ENCODE measurements at regions not wholly inside any gene's neighbourhood (a gene's known extent, or its start where the extent isn't known, plus 50 kb on each side); places are given as distances from the start of the nearest gene placed in this dataset.
"Not testable (repeated sequence)": the region's sequence is repeated elsewhere in the genome, so short reads cannot be mapped to it uniquely, and the experiment has no call there.

GRCh38 chr6:12621754-12622153, 94.8 kb upstream of the PHACTR1 start:
- DNase-seq (ENCODE audit: low spot score) = no peak

- DNase-seq (ENCODE audit: low spot score) = no peak
Observed at GRCh38 chr6:12622566-12622965, 94.0 kb upstream of the PHACTR1 start.

GRCh38 chr6:12624142-12624837, 92.3 kb upstream of the PHACTR1 start:
- DNase-seq (ENCODE audit: low spot score) = no peak

- no peak for DNase-seq (ENCODE audit: low spot score)
Observed at GRCh38 chr6:12627053-12627452, 89.5 kb upstream of the PHACTR1 start.

- no peak for DNase-seq (ENCODE audit: low spot score)
Observed at GRCh38 chr6:12628327-12628726, 88.2 kb upstream of the PHACTR1 start.

- DNase-seq (ENCODE audit: low spot score) = not testable (repeated sequence)
Observed at GRCh38 chr6:12633746-12634145, 82.8 kb upstream of the PHACTR1 start.

- DNase-seq (ENCODE audit: low spot score) = no peak
Observed at GRCh38 chr6:12635375-12635774, 81.2 kb upstream of the PHACTR1 start.

GRCh38 chr6:12635813-12636212, 80.8 kb upstream of the PHACTR1 start:
- DNase-seq (ENCODE audit: low spot score) = no peak

GRCh38 chr6:12636336-12636735, 80.2 kb upstream of the PHACTR1 start:
- no peak for DNase-seq (ENCODE audit: low spot score)

- peak; percentile 42 for DNase-seq (ENCODE audit: low spot score)
Observed at GRCh38 chr6:12637960-12638641, 78.5 kb upstream of the PHACTR1 start.

- DNase-seq (ENCODE audit: low spot score) = no peak
Observed at GRCh38 chr6:12640438-12640837, 76.1 kb upstream of the PHACTR1 start.

- not testable (repeated sequence) for DNase-seq (ENCODE audit: low spot score)
Observed at GRCh38 chr6:12641785-12642184, 74.8 kb upstream of the PHACTR1 start.

- DNase-seq (ENCODE audit: low spot score) = no peak
Observed at GRCh38 chr6:12645941-12646340, 70.6 kb upstream of the PHACTR1 start.

GRCh38 chr6:12648171-12648570, 68.4 kb upstream of the PHACTR1 start:
- DNase-seq (ENCODE audit: low spot score) = no peak

GRCh38 chr6:12649325-12649724, 67.2 kb upstream of the PHACTR1 start:
- DNase-seq (ENCODE audit: low spot score) = no peak

- no peak for DNase-seq (ENCODE audit: low spot score)
Observed at GRCh38 chr6:12653486-12653885, 63.1 kb upstream of the PHACTR1 start.

GRCh38 chr6:12654107-12654506, 62.5 kb upstream of the PHACTR1 start:
- DNase-seq (ENCODE audit: low spot score) = no peak

GRCh38 chr6:12654514-12654913, 62.1 kb upstream of the PHACTR1 start:
- no peak for DNase-seq (ENCODE audit: low spot score)

GRCh38 chr6:12656906-12657305, 59.7 kb upstream of the PHACTR1 start:
- no peak for DNase-seq (ENCODE audit: low spot score)

- DNase-seq (ENCODE audit: low spot score) = no peak
Observed at GRCh38 chr6:12657884-12658283, 58.7 kb upstream of the PHACTR1 start.

GRCh38 chr6:12661432-12662089, 55.0 kb upstream of the PHACTR1 start:
- no peak for DNase-seq (ENCODE audit: low spot score)

All from activated CD4-positive, alpha-beta T cell treated with anti-CD3 and anti-CD28 coated beads, Interleukin-2, Interleukin-4, amounts not matched to agents 100 ng/mL and 50 ng/mL, durations not matched to agents 16 hours and 8 hours (primary cell).